NCI-H2029 treated with DMSO at 0.1 percent for 48 hours (cell line): ENCODE measurements at regions not wholly inside any gene's neighbourhood (a gene's known extent, or its start where the extent isn't known, plus 50 kb on each side); places are given as distances from the start of the nearest gene placed in this dataset.

Source experiments
- DNase-seq: peaks from one replicate; lab custom pipeline; 2025; lab: John Stamatoyannopoulos, UW

- no peak for DNase-seq
Measured at GRCh38 chr11:23679041-23679440, 817.8 kb upstream of the LUZP2 start.

GRCh38 chr11:23679981-23680380 lies 816.9 kb upstream of the LUZP2 start:
- DNase-seq: no peak

GRCh38 chr11:23680488-23681230 lies 816.2 kb upstream of the LUZP2 start:
- DNase-seq: no peak

- DNase-seq: no peak
Measured at GRCh38 chr11:23684701-23685100, 812.2 kb upstream of the LUZP2 start.

- no peak for DNase-seq
Measured at GRCh38 chr11:23687991-23688390, 808.9 kb upstream of the LUZP2 start.

- DNase-seq: no peak
Measured at GRCh38 chr11:23688411-23688810, 808.4 kb upstream of the LUZP2 start.

- no peak for DNase-seq
Measured at GRCh38 chr11:23688835-23689234, 808.0 kb upstream of the LUZP2 start.

GRCh38 chr11:23696688-23697415 lies 800.0 kb upstream of the LUZP2 start:
- no peak for DNase-seq

- no peak for DNase-seq
Measured at GRCh38 chr11:23704183-23704582, 792.7 kb upstream of the LUZP2 start.

- no peak for DNase-seq
Measured at GRCh38 chr11:23711981-23712380, 784.9 kb upstream of the LUZP2 start.

- no peak for DNase-seq
Measured at GRCh38 chr11:23719016-23719415, 777.8 kb upstream of the LUZP2 start.

GRCh38 chr11:23723861-23724260 lies 773.0 kb upstream of the LUZP2 start:
- DNase-seq: no peak

GRCh38 chr11:23725752-23726151 lies 771.1 kb upstream of the LUZP2 start:
- no peak for DNase-seq

- no peak for DNase-seq
Measured at GRCh38 chr11:23727387-23727786, 769.5 kb upstream of the LUZP2 start.

- no peak for DNase-seq
Measured at GRCh38 chr11:23727794-23728193, 769.1 kb upstream of the LUZP2 start.

GRCh38 chr11:23729088-23729487 lies 767.8 kb upstream of the LUZP2 start:
- no peak for DNase-seq

GRCh38 chr11:23730307-23730998 lies 766.4 kb upstream of the LUZP2 start:
- DNase-seq: no peak

GRCh38 chr11:23732026-23732425 lies 764.8 kb upstream of the LUZP2 start:
- no peak for DNase-seq

GRCh38 chr11:23746896-23747295 lies 750.0 kb upstream of the LUZP2 start:
- no peak for DNase-seq

GRCh38 chr11:23749762-23750430 lies 747.0 kb upstream of the LUZP2 start:
- DNase-seq: no peak

- no peak for DNase-seq
Measured at GRCh38 chr11:23751280-23751679, 745.6 kb upstream of the LUZP2 start.

GRCh38 chr11:23755076-23755475 lies 741.8 kb upstream of the LUZP2 start:
- DNase-seq: no peak
